ENCODE measurements at regions not wholly inside any gene's neighbourhood (a gene's known extent, or its start where the extent isn't known, plus 50 kb on each side); places are given as distances from the start of the nearest gene placed in this dataset.

DNA sequence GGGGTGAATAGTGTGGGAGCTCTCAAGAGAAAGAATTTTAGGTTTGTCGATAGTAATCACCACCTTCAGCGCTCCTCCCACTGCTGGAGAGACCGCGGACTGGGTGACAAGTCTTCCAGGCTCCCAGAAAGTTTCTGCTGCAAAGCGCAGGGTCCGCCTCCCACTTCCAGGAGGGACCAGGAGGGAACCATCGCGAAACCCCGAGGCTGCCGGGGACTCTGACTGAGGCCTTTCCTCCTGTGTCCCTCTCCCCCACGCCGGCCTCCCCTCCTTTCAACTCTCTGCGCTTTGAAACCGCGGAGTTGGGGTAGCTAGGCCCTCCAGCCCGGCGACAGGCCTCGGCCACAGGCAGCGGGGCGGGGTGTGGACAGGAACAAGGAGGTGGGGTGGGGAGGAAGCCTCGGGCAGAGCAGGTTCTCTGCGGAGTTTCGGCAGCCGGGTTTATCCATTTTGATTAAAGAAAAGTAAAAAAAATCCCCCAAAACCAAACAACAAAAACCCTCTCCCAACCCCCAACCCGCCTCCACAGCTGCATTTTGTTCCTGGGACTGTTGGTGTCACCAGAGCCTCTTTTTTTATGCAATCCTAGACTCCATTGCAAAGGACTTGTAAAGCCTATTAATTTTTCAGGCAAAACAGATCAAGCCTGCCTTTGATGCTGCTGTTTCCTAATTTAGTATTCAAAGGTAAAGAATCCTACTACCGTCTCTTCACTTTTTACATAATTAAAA is 157.2 kb downstream of the TM9SF2 start:
- H3K27me3 ChIP-seq (ENCODE audit: control insufficient read depth in 2 of 2, insufficient read depth in 1 of 2, low read length in 1 of 2), result peaks cover 0 to 21% of the 10 kb centered on the region in 2 donors
- peak; percentile 19 to 82 (median 44) for DNase-seq (ENCODE audit: low read depth in 6 of 9, low spot score in 9 of 9)
- H3K4me1 ChIP-seq (ENCODE audit: control insufficient read depth in 2 of 2, insufficient read depth in 2 of 2, low read length in 2 of 2), result peaks cover 6 to 27% of the 10 kb centered on the region in 2 donors
- 2% methylated on average over 26 of the region's 26 CpGs for WGBS
- H3K9me3 ChIP-seq (ENCODE audit: control insufficient read depth in 2 of 2, insufficient read depth in 1 of 2, low read length in 1 of 2), result no peaks in the 10 kb centered on the region
- H3K4me3 ChIP-seq (ENCODE audit: low read length in 2 of 2), result peak overlapping the region; percentile 52 to 58
- peak overlapping the region; percentile 14 to 91 for H3K27ac ChIP-seq (ENCODE audit: low read depth in 1 of 2, low read length in 1 of 2)
- no peaks in the 10 kb centered on the region for H3K36me3 ChIP-seq (ENCODE audit: control insufficient read depth in 2 of 2, insufficient read depth in 2 of 2, low read length in 1 of 2)

DNA sequence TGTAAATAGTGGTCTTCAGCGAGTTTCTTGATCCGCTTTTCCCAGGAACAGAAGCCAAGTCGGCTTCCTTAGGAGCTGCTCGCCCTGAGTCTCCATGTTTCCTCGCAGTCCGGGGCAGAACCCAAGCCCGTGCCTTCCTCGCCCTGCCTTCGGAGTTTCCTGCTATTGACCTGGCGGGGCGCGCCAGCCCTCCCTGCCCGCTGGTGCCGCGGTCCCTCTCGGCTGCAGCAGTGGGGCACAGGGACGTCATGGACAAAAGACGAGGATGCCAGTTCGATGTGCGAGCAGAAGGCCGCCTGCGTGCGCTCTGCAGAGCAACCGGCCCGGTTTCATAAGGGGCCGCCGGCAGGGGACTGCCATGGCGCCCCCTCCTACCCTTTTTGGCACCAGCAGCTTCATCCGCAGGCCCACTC is 156.6 kb downstream of the TM9SF2 start:
- peaks cover 0 to 15% of the 10 kb centered on the region in 2 donors for H3K27me3 ChIP-seq (ENCODE audit: control insufficient read depth in 2 of 2, insufficient read depth in 1 of 2, low read length in 1 of 2)
- 9% methylated on average over 29 of the region's 29 CpGs for WGBS
- H3K27ac ChIP-seq (ENCODE audit: low read depth in 1 of 2, low read length in 1 of 2), result peak overlapping the region; percentile 14 to 91
- H3K4me1 ChIP-seq (ENCODE audit: control insufficient read depth in 2 of 2, insufficient read depth in 2 of 2, low read length in 2 of 2), result peaks cover 6 to 27% of the 10 kb centered on the region in 2 donors
- peak overlapping the region; percentile 52 to 58 for H3K4me3 ChIP-seq (ENCODE audit: low read length in 2 of 2)
- peak in 3 of 9 donors; percentile 12 to 31 (median 24) for DNase-seq (ENCODE audit: low read depth in 6 of 9, low spot score in 9 of 9)
- H3K9me3 ChIP-seq (ENCODE audit: control insufficient read depth in 2 of 2, insufficient read depth in 1 of 2, low read length in 1 of 2), result no peaks in the 10 kb centered on the region
- H3K36me3 ChIP-seq (ENCODE audit: control insufficient read depth in 2 of 2, insufficient read depth in 2 of 2, low read length in 1 of 2), result no peaks in the 10 kb centered on the region

DNA sequence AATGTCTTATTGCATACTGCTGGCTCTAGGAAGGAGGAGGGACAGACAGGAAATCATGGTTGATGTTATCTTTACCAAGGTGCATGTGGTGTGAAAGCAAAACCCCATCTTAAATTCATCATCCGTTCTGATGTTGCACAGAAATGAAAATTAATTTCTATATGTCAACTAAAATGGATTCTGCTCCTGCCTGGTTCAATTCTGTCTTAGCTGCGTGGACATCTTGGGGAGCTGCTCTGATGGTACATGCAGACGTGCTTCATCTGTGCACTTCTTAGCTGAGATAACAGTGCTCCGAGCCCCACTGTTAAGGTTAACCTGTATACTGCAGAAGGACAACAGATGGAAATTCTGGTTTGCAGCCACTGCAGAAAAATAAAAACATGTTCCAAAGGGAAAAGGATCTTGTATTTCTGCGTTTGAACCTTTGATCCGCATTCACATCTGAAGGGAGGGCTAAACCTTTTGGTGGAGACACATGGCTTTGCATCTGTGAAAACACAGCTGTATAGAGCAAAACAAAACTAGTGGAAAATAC is 155.6 kb downstream of the TM9SF2 start:
- peak in 8 of 9 donors; percentile 34 to 82 (median 49) for DNase-seq (ENCODE audit: low read depth in 6 of 9, low spot score in 9 of 9)
- no peaks in the 10 kb centered on the region for H3K36me3 ChIP-seq (ENCODE audit: control insufficient read depth in 2 of 2, insufficient read depth in 2 of 2, low read length in 1 of 2)
- H3K4me3 ChIP-seq (ENCODE audit: low read length in 2 of 2), result no peak overlapping the region
- peaks cover 6 to 27% of the 10 kb centered on the region in 2 donors for H3K4me1 ChIP-seq (ENCODE audit: control insufficient read depth in 2 of 2, insufficient read depth in 2 of 2, low read length in 2 of 2)
- 44% methylated on average over 6 of the region's 6 CpGs for WGBS
- H3K9me3 ChIP-seq (ENCODE audit: control insufficient read depth in 2 of 2, insufficient read depth in 1 of 2, low read length in 1 of 2), result no peaks in the 10 kb centered on the region
- peak overlapping the region; percentile 5 to 82 for H3K27ac ChIP-seq (ENCODE audit: low read depth in 1 of 2, low read length in 1 of 2)
- H3K27me3 ChIP-seq (ENCODE audit: control insufficient read depth in 2 of 2, insufficient read depth in 1 of 2, low read length in 1 of 2), result peaks cover 0 to 12% of the 10 kb centered on the region in 2 donors

DNA sequence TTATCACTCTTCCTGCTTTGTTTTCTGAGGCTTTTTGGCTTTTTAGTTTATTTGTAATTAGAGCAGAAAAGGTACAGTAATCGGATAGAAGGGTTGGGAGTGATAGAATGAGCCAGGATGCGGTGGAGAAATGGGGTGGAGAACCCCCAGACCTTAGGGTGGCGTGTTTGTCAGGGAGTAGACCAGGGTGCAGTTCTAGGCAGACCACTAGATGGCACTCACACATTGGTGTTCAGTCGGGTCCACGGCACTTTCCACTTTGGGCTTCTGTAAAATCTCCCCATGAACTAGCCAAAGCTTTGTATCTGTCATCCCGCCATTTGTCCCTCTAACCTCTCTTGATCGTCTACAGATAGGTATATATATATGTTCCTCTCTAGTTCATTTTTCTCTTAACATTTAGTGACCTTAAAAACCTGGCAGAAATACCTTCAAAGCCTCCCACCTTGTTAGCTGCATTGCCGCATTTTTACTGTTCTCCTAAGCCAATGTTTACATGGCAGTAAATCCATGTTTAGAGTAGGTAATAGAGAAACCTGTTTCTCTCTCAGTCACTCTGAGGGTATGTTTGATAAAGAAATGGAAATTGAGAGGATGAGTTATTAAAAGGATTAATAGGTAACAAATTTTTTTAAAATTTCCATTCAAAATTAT is 154.9 kb downstream of the TM9SF2 start:
- H3K27me3 ChIP-seq (ENCODE audit: control insufficient read depth in 2 of 2, insufficient read depth in 1 of 2, low read length in 1 of 2), result peaks cover 0 to 9% of the 10 kb centered on the region in 2 donors
- H3K4me3 ChIP-seq (ENCODE audit: low read length in 2 of 2), result no peak overlapping the region
- peak; percentile 57 to 90 (median 76) for DNase-seq (ENCODE audit: low read depth in 6 of 9, low spot score in 9 of 9)
- H3K4me1 ChIP-seq (ENCODE audit: control insufficient read depth in 2 of 2, insufficient read depth in 2 of 2, low read length in 2 of 2), result peaks cover 6 to 27% of the 10 kb centered on the region in 2 donors
- WGBS, result 17% methylated on average over 8 of the region's 8 CpGs
- H3K27ac ChIP-seq (ENCODE audit: low read depth in 1 of 2, low read length in 1 of 2), result no peak overlapping the region
- H3K9me3 ChIP-seq (ENCODE audit: control insufficient read depth in 2 of 2, insufficient read depth in 1 of 2, low read length in 1 of 2), result no peaks in the 10 kb centered on the region
- no peaks in the 10 kb centered on the region for H3K36me3 ChIP-seq (ENCODE audit: control insufficient read depth in 2 of 2, insufficient read depth in 2 of 2, low read length in 1 of 2)

DNA sequence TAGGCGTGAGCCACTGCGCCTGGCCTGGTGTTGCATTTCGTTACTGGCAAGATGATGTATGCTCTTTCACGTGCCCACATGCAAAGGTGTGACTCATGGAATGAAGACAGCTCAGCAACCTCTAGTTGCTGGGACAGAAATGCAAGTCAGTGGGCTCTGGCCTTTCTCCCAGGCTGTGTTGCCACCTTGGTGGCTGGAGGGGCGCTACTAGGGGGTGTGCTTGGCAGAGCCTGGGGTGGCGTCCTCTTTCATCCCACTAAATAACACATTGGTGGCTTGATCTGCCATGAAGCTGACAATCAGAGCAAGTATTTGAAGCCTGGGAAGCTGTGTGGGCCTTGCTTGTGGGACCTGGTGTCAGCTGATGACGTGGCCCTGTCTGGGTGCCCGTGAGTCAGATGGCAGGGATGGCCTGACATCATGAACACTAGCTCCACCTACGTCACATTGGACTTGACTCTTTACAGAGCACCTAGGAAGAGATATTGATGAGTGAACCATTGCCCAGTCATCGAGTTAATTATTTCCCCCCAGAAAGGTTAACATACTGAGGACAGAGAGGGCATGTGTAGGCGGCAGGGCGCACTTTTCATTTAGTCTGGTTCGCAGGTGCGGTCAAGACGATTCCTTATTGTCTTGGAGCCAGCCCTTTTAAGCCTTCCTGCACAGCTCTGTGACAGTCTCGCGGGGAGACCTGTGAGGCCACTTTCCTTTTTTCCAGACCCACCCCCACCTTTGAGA is 154.2 kb downstream of the TM9SF2 start:
- Histone ChIP-seq H3K9me3 (ENCODE audit: control insufficient read depth in 2 of 2, insufficient read depth in 1 of 2, low read length in 1 of 2) (no peaks in the 10 kb centered on the region), H3K4me1 (ENCODE audit: control insufficient read depth in 2 of 2, insufficient read depth in 2 of 2, low read length in 2 of 2) (peaks cover 6 to 27% of the 10 kb centered on the region in 2 donors), H3K4me3 (ENCODE audit: low read length in 2 of 2) (no peak overlapping the region), H3K36me3 (ENCODE audit: control insufficient read depth in 2 of 2, insufficient read depth in 2 of 2, low read length in 1 of 2) (no peaks in the 10 kb centered on the region), H3K27ac (ENCODE audit: low read depth in 1 of 2, low read length in 1 of 2) (no peak overlapping the region), H3K27me3 (ENCODE audit: control insufficient read depth in 2 of 2, insufficient read depth in 1 of 2, low read length in 1 of 2) (peaks cover 0 to 9% of the 10 kb centered on the region in 2 donors)
- WGBS, result 88% methylated on average over 17 of the region's 17 CpGs
- DNase-seq (ENCODE audit: low read depth in 6 of 9, low spot score in 9 of 9), result peak in 2 of 9 donors; percentile 4 to 13

DNA sequence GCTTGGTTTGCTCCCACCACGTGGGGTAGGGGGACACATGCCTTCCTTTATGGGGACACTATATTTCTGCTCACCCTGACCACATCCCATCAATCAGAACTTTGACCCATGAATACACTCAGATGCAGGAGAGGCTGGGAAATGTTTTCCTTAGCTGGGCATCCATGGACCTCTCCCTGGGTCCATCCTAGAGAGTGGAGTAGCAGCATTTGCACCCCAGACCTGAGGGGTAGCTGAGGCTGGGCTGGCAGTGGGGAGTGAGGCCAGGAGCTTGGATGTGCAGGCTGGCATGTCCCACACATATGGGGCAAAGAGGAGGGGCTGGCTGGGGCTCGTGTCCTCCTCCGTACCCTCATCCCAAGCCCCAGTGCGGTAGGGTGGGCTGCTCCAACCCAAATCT is 152.8 kb downstream of the TM9SF2 start:
- Histone ChIP-seq H3K4me1 (ENCODE audit: control insufficient read depth in 2 of 2, insufficient read depth in 2 of 2, low read length in 2 of 2) (peaks cover 6 to 27% of the 10 kb centered on the region in 2 donors), H3K36me3 (ENCODE audit: control insufficient read depth in 2 of 2, insufficient read depth in 2 of 2, low read length in 1 of 2) (no peaks in the 10 kb centered on the region), H3K27me3 (ENCODE audit: control insufficient read depth in 2 of 2, insufficient read depth in 1 of 2, low read length in 1 of 2) (peaks cover 0 to 9% of the 10 kb centered on the region in 2 donors), H3K4me3 (ENCODE audit: low read length in 2 of 2) (no peak overlapping the region), H3K27ac (ENCODE audit: low read depth in 1 of 2, low read length in 1 of 2) (no peak overlapping the region), H3K9me3 (ENCODE audit: control insufficient read depth in 2 of 2, insufficient read depth in 1 of 2, low read length in 1 of 2) (no peaks in the 10 kb centered on the region)
- 94% methylated on average over 4 of the region's 4 CpGs for WGBS
- DNase-seq (ENCODE audit: low read depth in 6 of 9, low spot score in 9 of 9), result no peak

DNA sequence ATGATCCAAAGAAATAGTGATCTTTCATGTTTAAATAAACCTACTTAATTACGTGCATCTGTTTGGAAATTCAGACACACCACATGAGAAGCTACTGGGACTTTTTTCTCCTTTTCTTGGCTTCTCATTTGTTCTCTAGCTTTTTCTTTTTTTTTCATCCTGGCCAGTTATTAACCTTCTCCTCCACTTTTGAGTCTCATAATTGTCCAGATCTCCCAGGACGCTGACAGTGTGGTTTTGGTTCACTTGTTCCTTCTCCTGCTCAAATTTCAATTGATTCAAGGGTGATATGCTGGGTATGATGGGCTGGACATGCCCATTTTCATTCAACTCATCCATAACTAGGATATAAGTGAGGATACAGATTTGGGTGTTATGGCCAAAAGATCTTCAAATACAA is 152.3 kb downstream of the TM9SF2 start:
- no peak overlapping the region for H3K27ac ChIP-seq (ENCODE audit: low read depth in 1 of 2, low read length in 1 of 2)
- no peak overlapping the region for H3K4me3 ChIP-seq (ENCODE audit: low read length in 2 of 2)
- no peaks in the 10 kb centered on the region for H3K36me3 ChIP-seq (ENCODE audit: control insufficient read depth in 2 of 2, insufficient read depth in 2 of 2, low read length in 1 of 2)
- WGBS, result 49% methylated on average over 2 of the region's 2 CpGs
- no peak for DNase-seq (ENCODE audit: low read depth in 6 of 9, low spot score in 9 of 9)
- peaks cover 6 to 25% of the 10 kb centered on the region in 2 donors for H3K4me1 ChIP-seq (ENCODE audit: control insufficient read depth in 2 of 2, insufficient read depth in 2 of 2, low read length in 2 of 2)
- H3K27me3 ChIP-seq (ENCODE audit: control insufficient read depth in 2 of 2, insufficient read depth in 1 of 2, low read length in 1 of 2), result peaks cover 0 to 9% of the 10 kb centered on the region in 2 donors
- no peaks in the 10 kb centered on the region for H3K9me3 ChIP-seq (ENCODE audit: control insufficient read depth in 2 of 2, insufficient read depth in 1 of 2, low read length in 1 of 2)

DNA sequence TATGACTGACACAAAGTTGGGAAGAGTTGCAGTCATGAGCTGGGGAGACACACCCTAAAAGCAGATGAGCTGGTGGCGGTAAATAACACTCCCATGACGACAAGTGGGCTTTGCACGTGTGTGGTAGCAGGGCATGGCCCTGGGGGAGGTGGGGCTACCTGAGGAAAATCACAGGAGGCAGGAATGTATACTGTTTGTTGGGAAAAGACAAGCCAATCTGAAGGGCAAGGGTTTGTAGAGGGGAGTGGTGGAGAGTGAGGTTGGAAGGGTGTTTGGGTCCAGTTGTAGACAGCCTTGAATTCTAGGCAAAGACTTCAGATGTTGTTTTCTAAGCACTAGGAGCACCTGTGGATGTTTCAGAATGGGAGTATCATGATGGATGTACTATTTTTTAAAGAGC is 151.6 kb downstream of the TM9SF2 start:
- H3K9me3 ChIP-seq (ENCODE audit: control insufficient read depth in 2 of 2, insufficient read depth in 1 of 2, low read length in 1 of 2), result no peaks in the 10 kb centered on the region
- no peaks in the 10 kb centered on the region for H3K36me3 ChIP-seq (ENCODE audit: control insufficient read depth in 2 of 2, insufficient read depth in 2 of 2, low read length in 1 of 2)
- H3K4me3 ChIP-seq (ENCODE audit: low read length in 2 of 2), result no peak overlapping the region
- DNase-seq (ENCODE audit: low read depth in 6 of 9, low spot score in 9 of 9), result no peak
- H3K4me1 ChIP-seq (ENCODE audit: control insufficient read depth in 2 of 2, insufficient read depth in 2 of 2, low read length in 2 of 2), result peaks cover 6 to 19% of the 10 kb centered on the region in 2 donors
- H3K27me3 ChIP-seq (ENCODE audit: control insufficient read depth in 2 of 2, insufficient read depth in 1 of 2, low read length in 1 of 2), result peaks cover 0 to 3% of the 10 kb centered on the region in 2 donors
- no peak overlapping the region for H3K27ac ChIP-seq (ENCODE audit: low read depth in 1 of 2, low read length in 1 of 2)
- WGBS, result 95% methylated on average over 3 of the region's 3 CpGs

All from thymus (tissue), 11 donors.